Panc1 (cell line): ENCODE measurements at regions not wholly inside any gene's neighbourhood (a gene's known extent, or its start where the extent isn't known, plus 50 kb on each side); places are given as distances from the start of the nearest gene placed in this dataset.

Source experiments
- POLR2AphosphoS5 ChIP-seq: IDR thresholded peaks from 2 replicates; pipeline ENCODE4 v1.6.1; 2012; ENCODE audit warnings: mild to moderate bottlenecking, low read depth, low read length, moderate library complexity
- SIN3A ChIP-seq: IDR thresholded peaks from 2 replicates; pipeline ENCODE4 v1.6.1; 2012; ENCODE audit warnings: low read depth, mild to moderate bottlenecking, low read length, moderate library complexity, borderline replicate concordance; ENCODE audit not compliant: insufficient read depth
- TF ChIP-seq, protein P1 (sequence below): fragments of 450-650 bp; IDR thresholded peaks from 2 replicates; pipeline ENCODE4 v1.5.1; 2017; ENCODE audit warnings: mild to moderate bottlenecking

DNA sequence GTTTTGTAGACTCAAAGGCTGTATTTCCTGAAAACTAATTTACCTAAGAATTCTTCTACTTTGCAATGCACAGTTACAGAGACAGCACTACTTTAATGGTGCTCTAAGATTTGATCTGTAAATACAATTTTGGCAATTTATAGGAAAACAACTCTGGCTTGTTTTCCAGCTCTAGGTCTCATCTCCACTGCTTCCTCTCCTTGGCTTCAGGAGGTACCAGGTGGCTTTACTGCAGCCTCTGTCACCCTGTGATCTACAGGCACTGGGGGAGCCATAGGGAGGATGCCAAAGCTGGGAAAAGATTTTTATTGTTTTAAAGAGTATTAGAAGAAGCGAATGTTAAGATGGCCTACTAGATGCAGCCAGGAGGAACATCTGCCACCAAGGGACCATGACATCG, 1563.6 kb downstream of the OLFM4 start:
- TF ChIP-seq, protein P1, sequence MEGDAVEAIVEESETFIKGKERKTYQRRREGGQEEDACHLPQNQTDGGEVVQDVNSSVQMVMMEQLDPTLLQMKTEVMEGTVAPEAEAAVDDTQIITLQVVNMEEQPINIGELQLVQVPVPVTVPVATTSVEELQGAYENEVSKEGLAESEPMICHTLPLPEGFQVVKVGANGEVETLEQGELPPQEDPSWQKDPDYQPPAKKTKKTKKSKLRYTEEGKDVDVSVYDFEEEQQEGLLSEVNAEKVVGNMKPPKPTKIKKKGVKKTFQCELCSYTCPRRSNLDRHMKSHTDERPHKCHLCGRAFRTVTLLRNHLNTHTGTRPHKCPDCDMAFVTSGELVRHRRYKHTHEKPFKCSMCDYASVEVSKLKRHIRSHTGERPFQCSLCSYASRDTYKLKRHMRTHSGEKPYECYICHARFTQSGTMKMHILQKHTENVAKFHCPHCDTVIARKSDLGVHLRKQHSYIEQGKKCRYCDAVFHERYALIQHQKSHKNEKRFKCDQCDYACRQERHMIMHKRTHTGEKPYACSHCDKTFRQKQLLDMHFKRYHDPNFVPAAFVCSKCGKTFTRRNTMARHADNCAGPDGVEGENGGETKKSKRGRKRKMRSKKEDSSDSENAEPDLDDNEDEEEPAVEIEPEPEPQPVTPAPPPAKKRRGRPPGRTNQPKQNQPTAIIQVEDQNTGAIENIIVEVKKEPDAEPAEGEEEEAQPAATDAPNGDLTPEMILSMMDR = no peak
- TF ChIP-seq SIN3A = no peak
- TF ChIP-seq POLR2AphosphoS5 = no peak
